Fibroblast of lung (primary cell): ENCODE measurements at regions not wholly inside any gene's neighbourhood (a gene's known extent, or its start where the extent isn't known, plus 50 kb on each side); places are given as distances from the start of the nearest gene placed in this dataset.

Source experiments
- CTCF ChIP-seq, 2 donors: IDR thresholded peaks in 1 of 2; conservative IDR thresholded peaks in 1 of 2; 1 replicate in 1 of 2; 2 replicates in 1 of 2; pipeline ENCODE4 v1.5.1; 2011 to 2012; ENCODE audit warnings: low read length in 2 of 2, control low read depth in 1 of 2, inconsistent platforms in 1 of 2, low read depth in 1 of 2, mild to moderate bottlenecking in 1 of 2
- EZH2 ChIP-seq: IDR thresholded peaks from 2 replicates; pipeline ENCODE4 v1.5.1; 2012; ENCODE audit warnings: low read length, control low read depth, mild to moderate bottlenecking; ENCODE audit errors: missing control alignments

- no peak for TF ChIP-seq CTCF (conservative IDR thresholded peaks at IDR 0.05 in 1 of 2, IDR thresholded peaks at IDR 0.05 in 1 of 2; ENCODE audit: low read depth in 1 of 2, low read length in 2 of 2)
- TF ChIP-seq EZH2 = no peak
Measured at GRCh38 chr5:2286250-2286649, 403.5 kb upstream of the IRX4 start.
